AG09309 (cell line): ENCODE measurements at regions not wholly inside any gene's neighbourhood (a gene's known extent, or its start where the extent isn't known, plus 50 kb on each side); places are given as distances from the start of the nearest gene placed in this dataset.

ENCODE experiments used
- DNase-seq: peaks from one replicate; pipeline ENCODE4 v3.0.0-alpha.2; 2010; ENCODE audit warnings: low read depth
- H3K4me3 ChIP-seq: 2 replicates; pipeline ENCODE4 v1.5.1; 2011; ENCODE audit warnings: mild to moderate bottlenecking, low read depth, low read length, moderate library complexity; ENCODE audit not compliant: control insufficient read depth
- TF ChIP-seq, protein P1 (sequence below): IDR thresholded peaks from 2 replicates; pipeline ENCODE4 v1.5.1; 2011; ENCODE audit warnings: mild to moderate bottlenecking, low read depth, low read length, inconsistent platforms; ENCODE audit not compliant: insufficient read depth, control insufficient read depth; ENCODE audit errors: missing control alignments

DNA sequence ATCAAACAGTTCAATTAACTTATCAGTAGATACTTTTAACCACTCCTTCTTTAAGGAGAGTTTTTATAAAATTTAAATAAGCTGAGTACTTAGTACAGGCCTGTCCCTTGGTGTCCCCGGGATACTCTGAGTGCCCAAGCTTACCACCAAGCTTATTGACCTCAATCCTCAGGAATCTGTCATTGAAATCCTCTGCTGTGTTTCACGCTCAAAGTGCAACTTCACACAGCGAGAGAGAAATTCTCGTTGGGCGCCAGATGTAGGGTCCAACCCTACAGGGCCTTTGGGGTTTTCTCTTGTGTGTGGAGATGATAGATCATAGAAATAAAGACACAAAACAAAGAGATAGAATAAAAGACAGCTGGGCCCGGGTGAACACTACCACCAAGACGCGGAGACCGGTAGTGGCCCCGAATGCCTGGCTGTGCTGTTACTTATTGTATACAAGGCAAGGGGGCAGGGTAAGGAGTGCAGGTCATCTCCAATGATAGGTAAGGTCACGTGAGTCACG lies 65.3 kb upstream of the ARL4D start:
- TF ChIP-seq, protein P1, sequence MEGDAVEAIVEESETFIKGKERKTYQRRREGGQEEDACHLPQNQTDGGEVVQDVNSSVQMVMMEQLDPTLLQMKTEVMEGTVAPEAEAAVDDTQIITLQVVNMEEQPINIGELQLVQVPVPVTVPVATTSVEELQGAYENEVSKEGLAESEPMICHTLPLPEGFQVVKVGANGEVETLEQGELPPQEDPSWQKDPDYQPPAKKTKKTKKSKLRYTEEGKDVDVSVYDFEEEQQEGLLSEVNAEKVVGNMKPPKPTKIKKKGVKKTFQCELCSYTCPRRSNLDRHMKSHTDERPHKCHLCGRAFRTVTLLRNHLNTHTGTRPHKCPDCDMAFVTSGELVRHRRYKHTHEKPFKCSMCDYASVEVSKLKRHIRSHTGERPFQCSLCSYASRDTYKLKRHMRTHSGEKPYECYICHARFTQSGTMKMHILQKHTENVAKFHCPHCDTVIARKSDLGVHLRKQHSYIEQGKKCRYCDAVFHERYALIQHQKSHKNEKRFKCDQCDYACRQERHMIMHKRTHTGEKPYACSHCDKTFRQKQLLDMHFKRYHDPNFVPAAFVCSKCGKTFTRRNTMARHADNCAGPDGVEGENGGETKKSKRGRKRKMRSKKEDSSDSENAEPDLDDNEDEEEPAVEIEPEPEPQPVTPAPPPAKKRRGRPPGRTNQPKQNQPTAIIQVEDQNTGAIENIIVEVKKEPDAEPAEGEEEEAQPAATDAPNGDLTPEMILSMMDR = no peak
- no peak overlapping the region for H3K4me3 ChIP-seq
- no peak for DNase-seq

DNA sequence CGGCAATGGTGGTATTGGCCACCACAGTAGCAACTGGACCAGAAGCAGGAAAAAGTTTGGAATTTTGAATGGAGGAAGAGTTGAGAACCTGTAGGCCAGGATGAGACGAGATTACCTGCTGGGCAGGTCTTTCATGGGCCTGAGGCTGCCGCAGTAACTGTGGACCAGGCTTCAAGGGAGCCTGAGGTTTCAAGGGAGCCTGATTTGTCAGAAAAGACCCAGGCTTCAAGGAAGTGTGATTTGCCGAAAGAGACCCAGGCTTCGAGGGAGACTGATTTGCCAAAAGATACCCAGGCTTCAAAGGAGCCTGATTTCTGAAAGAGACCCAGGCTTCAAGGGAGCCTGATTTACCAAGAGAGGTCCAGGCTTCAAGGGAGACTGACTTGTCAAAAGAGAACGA lies 66.6 kb upstream of the ARL4D start:
- H3K4me3 ChIP-seq = no peak overlapping the region
- DNase-seq = no peak
- TF ChIP-seq, protein P1 = no peak

DNA sequence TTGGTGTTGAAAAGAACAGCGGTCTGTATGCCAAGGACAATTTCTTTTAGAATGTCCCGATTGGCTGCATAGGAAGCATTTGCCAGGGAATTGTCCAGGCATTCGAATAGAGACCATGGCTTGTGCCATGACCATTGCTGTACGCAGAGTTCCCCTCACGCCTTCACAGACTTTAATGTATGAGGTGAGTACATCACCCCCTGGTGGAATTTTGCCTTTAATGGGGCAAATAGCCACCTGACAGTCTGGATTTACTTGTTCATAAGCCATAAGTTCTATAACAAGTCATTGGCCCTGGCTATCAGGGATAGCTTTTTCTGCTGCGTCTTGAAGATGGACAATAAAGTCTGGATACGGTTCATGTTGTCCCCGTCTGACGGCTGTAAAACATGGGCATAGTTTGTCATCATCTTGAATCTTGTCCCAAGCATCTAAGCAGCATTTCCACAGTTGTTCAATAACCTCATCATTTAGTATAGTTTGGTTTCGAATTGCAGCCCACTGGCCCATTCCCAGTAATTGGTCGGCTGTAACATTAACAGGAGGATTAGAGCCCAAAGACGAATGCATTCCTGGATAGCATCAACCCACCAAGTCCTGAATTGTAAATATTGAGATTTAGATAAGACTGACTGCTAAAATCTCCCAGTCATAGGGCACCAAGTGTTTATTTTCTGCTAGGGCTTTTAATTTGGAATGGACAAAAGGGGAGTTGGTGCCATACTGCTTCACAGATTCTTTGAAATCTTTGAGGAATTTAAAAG lies 67.7 kb upstream of the ARL4D start:
- no peak for DNase-seq
- TF ChIP-seq, protein P1 = no peak
- no peak overlapping the region for H3K4me3 ChIP-seq

DNA sequence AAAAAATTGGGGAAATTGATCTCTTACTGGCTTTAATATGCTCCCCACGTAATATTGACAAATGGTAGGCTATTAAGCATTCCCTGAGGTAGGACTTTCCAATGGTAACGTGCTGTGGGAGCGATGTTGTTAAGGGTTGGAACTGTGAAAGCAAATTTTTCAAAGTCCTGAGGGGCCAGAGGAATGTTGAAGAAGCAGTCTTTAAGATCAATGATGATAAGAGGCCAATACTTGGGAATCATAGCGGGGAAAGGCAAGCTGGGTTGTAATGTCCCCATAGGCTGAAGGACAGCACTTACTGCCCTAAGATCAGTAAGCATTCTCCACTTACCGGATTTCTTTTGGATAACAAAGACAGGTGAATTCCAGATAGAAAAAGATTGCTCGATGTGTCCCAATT lies 69.6 kb upstream of the ARL4D start:
- TF ChIP-seq, protein P1 = no peak
- DNase-seq = no peak
- H3K4me3 ChIP-seq = no peak overlapping the region

DNA sequence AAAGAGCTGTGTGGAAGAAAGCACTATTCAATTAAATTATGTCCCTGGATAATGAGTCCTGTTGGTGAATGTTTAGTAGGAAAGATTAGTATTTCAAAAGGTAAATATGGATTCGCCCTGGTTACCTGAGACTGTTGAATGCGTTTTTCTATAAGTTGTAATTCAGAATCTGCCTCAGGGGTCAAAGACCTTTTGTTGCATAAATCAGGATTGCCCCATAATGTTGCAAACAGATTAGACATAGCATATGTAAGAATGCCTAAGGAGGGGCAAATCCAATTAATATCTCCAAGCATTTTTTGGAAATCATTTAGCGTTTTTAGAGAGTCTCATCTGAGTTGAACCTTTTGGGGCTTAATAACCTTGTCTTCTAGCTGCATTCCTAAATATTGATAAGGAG lies 70.1 kb upstream of the ARL4D start:
- TF ChIP-seq, protein P1 = no peak

DNA sequence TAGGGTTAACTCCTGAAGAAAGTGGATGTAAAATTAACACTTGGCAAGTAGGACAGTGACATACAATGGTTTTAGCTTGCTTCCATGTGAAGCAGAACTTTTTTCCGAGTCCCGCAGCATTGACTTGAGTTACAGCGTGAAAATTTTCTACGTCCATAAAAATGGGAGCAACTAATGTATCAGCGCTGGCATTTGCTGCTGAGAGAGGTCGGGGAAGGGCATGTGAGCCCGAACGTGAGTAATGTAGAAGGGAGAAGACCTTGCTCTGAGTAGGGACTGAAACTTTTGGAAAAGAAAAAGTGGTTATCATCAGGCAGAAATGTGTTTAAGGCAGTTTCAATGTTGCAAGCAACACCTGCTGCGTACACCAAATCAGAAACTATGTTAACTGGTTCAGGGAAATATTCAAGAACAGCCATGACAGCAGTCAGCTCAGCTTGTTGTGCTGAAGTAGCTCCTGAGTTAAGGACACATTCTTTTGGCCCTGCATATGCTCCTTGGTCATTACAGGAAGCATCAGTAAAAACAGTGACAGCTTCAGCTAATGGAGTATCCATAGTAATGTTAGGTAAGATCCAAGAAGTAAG lies 70.9 kb upstream of the ARL4D start:
- no peak overlapping the region for H3K4me3 ChIP-seq
- TF ChIP-seq, protein P1 = no peak
- no peak for DNase-seq

More for the DNA sequence above, 70.1 kb upstream of the ARL4D start:
- DNase-seq = no peak
- H3K4me3 ChIP-seq = no peak overlapping the region
